A549 (cell line): ENCODE measurements at regions not wholly inside any gene's neighbourhood (a gene's known extent, or its start where the extent isn't known, plus 50 kb on each side); places are given as distances from the start of the nearest gene placed in this dataset.
A peak's percentile ranks its signal among the peaks of the same experiment; 100 is the strongest.

Experiments
- ATAC-seq, 2 experiments: fragments of 200-7000 bp in 1 of 2; fragments of >200 bp in 1 of 2; cut with Nextera tagmentation in 1 of 2; cut with Tn5 transposase in 1 of 2; 3 replicates each; pipeline versions ENCODE4 v1.8.0 to v1.9.1; 2018 to 2020; ENCODE audit warnings: mild to moderate bottlenecking in 1 of 2, moderate library complexity in 1 of 2
- CTCF ChIA-PET: fragments of 300-600 bp; sonication (Branson Sonifier 250); formaldehyde crosslinking; extraction: SDS; loops from one replicate; lab custom pipeline; 2021; ENCODE audit warnings: antibody characterized with exemption, inconsistent platforms; lab: Yijun Ruan, JAX
- POLR2A ChIA-PET: fragments of 350-600 bp; formaldehyde crosslinking; extraction: SDS; loops from one replicate; lab custom pipeline; 2021; ENCODE audit warnings: antibody characterized with exemption, inconsistent platforms; lab: Yijun Ruan, JAX
- DNase-seq, 2 experiments: peaks; one replicate each; pipeline versions ENCODE4 v3.0.0 to v3.0.0-alpha.2; 2011 to 2016; ENCODE audit warnings: low read depth in 1 of 2, low spot score in 1 of 2
- FAIRE-seq: peaks from 2 replicates; lab custom pipeline; 2011; peaks lifted over from hg19 to GRCh38; lab: Jason Lieb, UNC
- H3K27ac ChIP-seq, 2 experiments: fragments of >200 bp; sonication (Bioruptor Twin); formaldehyde crosslinking; 3 replicates each; pipeline ENCODE4 v1.5.1; 2016 to 2017
- H3K4me1 ChIP-seq: fragments of >200 bp; sonication (Bioruptor Twin); formaldehyde crosslinking; 3 replicates; pipeline ENCODE4 v1.6.1; 2016
- H3K4me2 ChIP-seq: fragments of >200 bp; sonication (Bioruptor Twin); formaldehyde crosslinking; 3 replicates; pipeline ENCODE4 v1.6.1; 2016
- H3K4me3 ChIP-seq: fragments of >200 bp; sonication (Bioruptor Twin); formaldehyde crosslinking; 3 replicates; pipeline ENCODE4 v1.5.1; 2016
- H3K9me3 ChIP-seq: fragments of >200 bp; sonication (Bioruptor Twin); formaldehyde crosslinking; 3 replicates; pipeline ENCODE4 v1.6.1; 2016
- CEBPB ChIP-seq, 2 experiments: fragments of >200 bp in 1 of 2; sonication (Bioruptor Twin) in 1 of 2; formaldehyde crosslinking in 1 of 2; IDR thresholded peaks; 2 replicates each; pipeline ENCODE4 v1.6.1; 2012 to 2016
- CHD2 ChIP-seq: fragments of 150-350 bp; IDR thresholded peaks from 2 replicates; pipeline ENCODE4 v1.6.1; 2014; ENCODE audit warnings: low read length; ENCODE audit not compliant: partially characterized antibody
- CHD4 ChIP-seq: fragments of 200-600 bp; sonication (generic); IDR thresholded peaks from 2 replicates; pipeline ENCODE4 v1.6.1; 2016; ENCODE audit warnings: antibody characterized with exemption, mild to moderate bottlenecking, borderline replicate concordance
- EHF ChIP-seq: fragments of 250-450 bp; sonication (Bioruptor Pico); IDR thresholded peaks from 2 replicates; pipeline ENCODE4 v1.5.0; 2020; ENCODE audit warnings: mild to moderate bottlenecking
- ELK1 ChIP-seq: fragments of 150-350 bp; IDR thresholded peaks from 2 replicates; pipeline ENCODE4 v1.6.1; 2014; ENCODE audit warnings: low read depth, mild to moderate bottlenecking, low read length
- EP300 ChIP-seq, 2 experiments: fragments of >200 bp; sonication (Bioruptor Twin); formaldehyde crosslinking; IDR thresholded peaks; 2 replicates in 1 of 2; 3 replicates in 1 of 2; pipeline ENCODE4 v1.6.1; 2016 to 2017
- ESRRA ChIP-seq: fragments of 150-350 bp; IDR thresholded peaks from 2 replicates; pipeline ENCODE4 v1.6.1; 2014; ENCODE audit warnings: mild to moderate bottlenecking, low read length, borderline replicate concordance
- FOSB ChIP-seq: fragments of 250-450 bp; sonication (Bioruptor Pico); IDR thresholded peaks from 2 replicates; pipeline ENCODE4 v1.5.0; 2020; ENCODE audit warnings: mild to moderate bottlenecking, moderate library complexity
- FOXS1 ChIP-seq: fragments of 250-450 bp; sonication (Bioruptor Pico); IDR thresholded peaks from 2 replicates; pipeline ENCODE4 v1.5.0; 2020; ENCODE audit warnings: mild to moderate bottlenecking, moderate library complexity
- GATA3 ChIP-seq: IDR thresholded peaks from 2 replicates; pipeline ENCODE4 v1.6.1; 2012; ENCODE audit warnings: borderline replicate concordance
- JUN ChIP-seq, 2 experiments: fragments of >200 bp; sonication (Bioruptor Twin); formaldehyde crosslinking; IDR thresholded peaks; 2 replicates in 1 of 2; 3 replicates in 1 of 2; pipeline ENCODE4 v1.6.1; 2016 to 2017
- KDM1A ChIP-seq: fragments of 200-600 bp; sonication (generic); IDR thresholded peaks from 2 replicates; pipeline ENCODE4 v1.6.1; 2016; ENCODE audit warnings: low read depth, mild to moderate bottlenecking
- MAZ ChIP-seq: fragments of 150-350 bp; IDR thresholded peaks from 2 replicates; pipeline ENCODE4 v1.6.1; 2014; ENCODE audit warnings: antibody characterized with exemption, low read depth, low read length, borderline replicate concordance
- MYC ChIP-seq: IDR thresholded peaks from 2 replicates; pipeline ENCODE4 v1.6.1; 2012; ENCODE audit warnings: mild to moderate bottlenecking, inconsistent platforms, low read length, improper control_type of control experiment, borderline replicate concordance
- PBX3 ChIP-seq: IDR thresholded peaks from 2 replicates; pipeline ENCODE4 v1.6.1; 2012
- POLR2A ChIP-seq: IDR thresholded peaks from 2 replicates; pipeline ENCODE4 v1.6.1; 2012; ENCODE audit warnings: mild to moderate bottlenecking, low read length
- RAD21 ChIP-seq, 2 experiments: fragments of >200 bp in 1 of 2; sonication (Bioruptor Twin) in 1 of 2; formaldehyde crosslinking in 1 of 2; IDR thresholded peaks in 1 of 2; conservative IDR thresholded peaks in 1 of 2; 2 replicates in 1 of 2; 3 replicates in 1 of 2; pipeline ENCODE4 v1.6.1; 2012 to 2018; ENCODE audit warnings: inconsistent platforms in 1 of 2
- REST ChIP-seq: fragments of 200-600 bp; sonication (generic); IDR thresholded peaks from 2 replicates; pipeline ENCODE4 v1.6.1; 2016; ENCODE audit warnings: antibody characterized with exemption, mild to moderate bottlenecking, moderate library complexity
- RFX5 ChIP-seq: fragments of 450-650 bp; IDR thresholded peaks from 2 replicates; pipeline ENCODE4 v1.7.1; 2014; ENCODE audit warnings: antibody characterized with exemption, mild to moderate bottlenecking, moderate library complexity
- WGBS: methylation state at CpG from one replicate; pipeline ENCODE4 v1.1.6; 2017; ENCODE audit errors: missing lambda C conversion rate; 5-methylcytosine and 5-hydroxymethylcytosine counted together

- H3K4me1 ChIP-seq = no peaks in the 10 kb centered on the region
- ATAC-seq = no peak
- ChIA-PET POLR2A (no interaction called here), CTCF (interaction anchor here (1.6 kb wide), 1 partner anchor 34 kb away, joined by 8 read pairs; no protein-coding TSS in a partner anchor)
- 44% methylated on average over 8 of the region's 8 CpGs for WGBS
- no peak for TF ChIP-seq MYC
- TF ChIP-seq CEBPB (IDR thresholded peaks at IDR 0.05) = no peak
- no peak for TF ChIP-seq RAD21 (conservative IDR thresholded peaks at IDR 0.05 in 1 of 2, IDR thresholded peaks at IDR 0.05 in 1 of 2)
- no peak for TF ChIP-seq RFX5
- TF ChIP-seq ELK1 = no peak
- TF ChIP-seq JUN (IDR thresholded peaks at IDR 0.05) = no peak
- no peak for TF ChIP-seq CHD2
- TF ChIP-seq GATA3 = no peak
- no peak for TF ChIP-seq FOXS1 (CRISPR knock-in tag)
- no peak overlapping the region for H3K4me2 ChIP-seq
- H3K9me3 ChIP-seq = peaks cover 11% of the 10 kb centered on the region
- no peak overlapping the region for H3K4me3 ChIP-seq
- FAIRE-seq = no peak
- DNase-seq = no peak
- H3K27ac ChIP-seq = no peak overlapping the region
Measured at GRCh38 chr17:33640629-33641028, 347.5 kb upstream of the ASIC2 start.

GRCh38 chr17:33642002-33642401, 348.9 kb upstream of the ASIC2 start:
- ChIA-PET CTCF (interaction anchor here (1.6 kb wide), 1 partner anchor 33 kb away, joined by 8 read pairs; no protein-coding TSS in a partner anchor), POLR2A (no interaction called here)
- FAIRE-seq (no peak), DNase-seq (peak in 1 of 2 experiments; percentile 11), ATAC-seq (peak in 1 of 2 experiments; percentile 66; a peak in 2 of 6 replicates)
- H3K27ac ChIP-seq = no peak overlapping the region
- no peak for TF ChIP-seq PBX3
- TF ChIP-seq FOXS1 (CRISPR knock-in tag) = no peak
- TF ChIP-seq EP300 (IDR thresholded peaks at IDR 0.05) = no peak
- TF ChIP-seq MAZ = no peak
- TF ChIP-seq CHD4 = no peak
- TF ChIP-seq EHF (CRISPR knock-in tag) = no peak
- no peak for TF ChIP-seq POLR2A
- TF ChIP-seq MYC = no peak
- no peak for TF ChIP-seq KDM1A
- TF ChIP-seq REST = no peak
- TF ChIP-seq ESRRA = no peak
- TF ChIP-seq ELK1 = no peak
- TF ChIP-seq RAD21 (conservative IDR thresholded peaks at IDR 0.05 in 1 of 2, IDR thresholded peaks at IDR 0.05 in 1 of 2) = no peak
- no peak for TF ChIP-seq FOSB (CRISPR knock-in tag)
- no peak overlapping the region for H3K4me2 ChIP-seq
- WGBS = 0% methylated on average over 1 of the region's 1 CpG
- H3K4me1 ChIP-seq = no peaks in the 10 kb centered on the region
- no peak overlapping the region for H3K4me3 ChIP-seq
- H3K9me3 ChIP-seq = peaks cover 11% of the 10 kb centered on the region
